ENCODE measurements at regions not wholly inside any gene's neighbourhood (a gene's known extent, or its start where the extent isn't known, plus 50 kb on each side); places are given as distances from the start of the nearest gene placed in this dataset.

GRCh38 chr11:56932572-56933220 lies 56.0 kb upstream of the OR5AK2 start:
- Histone ChIP-seq H3K27me3 (ENCODE audit: control insufficient read depth in 3 of 3, insufficient read depth in 3 of 3, low read length in 3 of 3) (no peaks in the 10 kb centered on the region), H3K9ac (ENCODE audit: low read depth in 1 of 3, low read length in 3 of 3) (no peak overlapping the region), H3K4me1 (ENCODE audit: control insufficient read depth in 3 of 3, insufficient read depth in 3 of 3, low read length in 3 of 3) (no peaks in the 10 kb centered on the region), H3K27ac (ENCODE audit: low read depth, low read length) (no peak overlapping the region), H3K4me3 (ENCODE audit: low read length in 3 of 3) (no peak overlapping the region), H3K36me3 (ENCODE audit: control insufficient read depth in 3 of 3, insufficient read depth in 3 of 3, low read length in 3 of 3) (no peaks in the 10 kb centered on the region), H3K9me3 (ENCODE audit: control insufficient read depth in 3 of 3, low read length in 3 of 3) (no peaks in the 10 kb centered on the region)

DNA sequence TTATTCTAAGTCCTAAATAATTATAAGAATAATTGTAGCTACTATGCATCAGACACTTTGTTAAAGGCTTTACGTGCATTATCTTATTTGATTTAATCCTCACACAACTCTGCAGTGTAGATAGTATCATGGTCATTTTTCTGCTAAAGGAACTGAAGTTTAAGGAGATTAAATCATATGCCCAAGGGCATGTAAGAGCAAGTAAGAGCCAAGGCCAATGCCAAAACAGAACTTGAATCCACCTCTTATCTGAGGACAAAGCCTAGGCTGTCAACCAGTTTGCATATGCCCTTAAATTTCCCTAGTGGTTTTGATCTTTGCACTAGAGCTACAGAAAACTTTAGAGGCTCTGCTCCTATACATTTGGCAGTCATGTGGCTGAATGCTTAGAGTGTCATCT lies 65.6 kb upstream of the OR5AK2 start:
- no peak overlapping the region for H3K27ac ChIP-seq (ENCODE audit: low read depth, low read length)
- no peaks in the 10 kb centered on the region for H3K4me1 ChIP-seq (ENCODE audit: control insufficient read depth in 3 of 3, insufficient read depth in 3 of 3, low read length in 3 of 3)
- no peak overlapping the region for H3K9ac ChIP-seq (ENCODE audit: low read depth in 1 of 3, low read length in 3 of 3)
- no peak overlapping the region for H3K4me3 ChIP-seq (ENCODE audit: low read length in 3 of 3)
- no peaks in the 10 kb centered on the region for H3K27me3 ChIP-seq (ENCODE audit: control insufficient read depth in 3 of 3, insufficient read depth in 3 of 3, low read length in 3 of 3)
- H3K9me3 ChIP-seq (ENCODE audit: control insufficient read depth in 3 of 3, low read length in 3 of 3): no peaks in the 10 kb centered on the region
- H3K36me3 ChIP-seq (ENCODE audit: control insufficient read depth in 3 of 3, insufficient read depth in 3 of 3, low read length in 3 of 3): no peaks in the 10 kb centered on the region

DNA sequence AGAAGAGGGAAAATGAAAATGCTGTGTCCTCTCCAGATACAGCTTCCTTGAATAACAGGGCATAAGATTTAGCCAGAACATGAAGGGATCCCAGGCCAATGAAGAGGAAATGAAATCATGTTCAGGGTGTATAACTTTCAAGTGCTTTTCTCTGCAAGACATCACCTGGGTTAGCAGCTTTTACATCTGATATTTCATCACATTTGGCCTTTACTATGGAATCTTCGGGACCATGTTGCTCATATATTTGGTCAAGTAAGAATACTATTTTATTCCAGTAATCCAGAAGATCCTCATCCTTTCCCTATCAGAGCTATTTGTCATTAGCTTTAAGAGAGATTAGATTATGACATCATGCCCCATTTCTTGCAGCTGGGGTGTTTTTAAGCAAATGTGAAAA lies 66.3 kb upstream of the OR5AK2 start:
- Histone ChIP-seq H3K4me1 (ENCODE audit: control insufficient read depth in 3 of 3, insufficient read depth in 3 of 3, low read length in 3 of 3) (no peaks in the 10 kb centered on the region), H3K9ac (ENCODE audit: low read depth in 1 of 3, low read length in 3 of 3) (no peak overlapping the region), H3K4me3 (ENCODE audit: low read length in 3 of 3) (no peak overlapping the region), H3K36me3 (ENCODE audit: control insufficient read depth in 3 of 3, insufficient read depth in 3 of 3, low read length in 3 of 3) (no peaks in the 10 kb centered on the region), H3K9me3 (ENCODE audit: control insufficient read depth in 3 of 3, low read length in 3 of 3) (no peaks in the 10 kb centered on the region), H3K27ac (ENCODE audit: low read depth, low read length) (no peak overlapping the region), H3K27me3 (ENCODE audit: control insufficient read depth in 3 of 3, insufficient read depth in 3 of 3, low read length in 3 of 3) (no peaks in the 10 kb centered on the region)

- no peaks in the 10 kb centered on the region for H3K36me3 ChIP-seq (ENCODE audit: control insufficient read depth in 3 of 3, insufficient read depth in 3 of 3, low read length in 3 of 3)
- H3K4me1 ChIP-seq (ENCODE audit: control insufficient read depth in 3 of 3, insufficient read depth in 3 of 3, low read length in 3 of 3): no peaks in the 10 kb centered on the region
- no peak overlapping the region for H3K4me3 ChIP-seq (ENCODE audit: low read length in 3 of 3)
- H3K9me3 ChIP-seq (ENCODE audit: control insufficient read depth in 3 of 3, low read length in 3 of 3): no peaks in the 10 kb centered on the region
- H3K27me3 ChIP-seq (ENCODE audit: control insufficient read depth in 3 of 3, insufficient read depth in 3 of 3, low read length in 3 of 3): no peaks in the 10 kb centered on the region
- H3K9ac ChIP-seq (ENCODE audit: low read depth in 1 of 3, low read length in 3 of 3): no peak overlapping the region
- no peak overlapping the region for H3K27ac ChIP-seq (ENCODE audit: low read depth, low read length)
These were observed 70.9 kb upstream of the OR5AK2 start for GRCh38 chr11:56917708-56918400.

- H3K36me3 ChIP-seq (ENCODE audit: control insufficient read depth in 3 of 3, insufficient read depth in 3 of 3, low read length in 3 of 3): no peaks in the 10 kb centered on the region
These were observed 72.1 kb upstream of the OR5AK2 start for GRCh38 chr11:56916587-56916986.

GRCh38 chr11:56916162-56916561 lies 72.6 kb upstream of the OR5AK2 start:
- H3K36me3 ChIP-seq (ENCODE audit: control insufficient read depth in 3 of 3, insufficient read depth in 3 of 3, low read length in 3 of 3): no peaks in the 10 kb centered on the region
- H3K27ac ChIP-seq (ENCODE audit: low read depth, low read length): no peak overlapping the region
- H3K9ac ChIP-seq (ENCODE audit: low read depth in 1 of 3, low read length in 3 of 3): no peak overlapping the region
- H3K27me3 ChIP-seq (ENCODE audit: control insufficient read depth in 3 of 3, insufficient read depth in 3 of 3, low read length in 3 of 3): no peaks in the 10 kb centered on the region
- no peak overlapping the region for H3K4me3 ChIP-seq (ENCODE audit: low read length in 3 of 3)
- no peaks in the 10 kb centered on the region for H3K9me3 ChIP-seq (ENCODE audit: control insufficient read depth in 3 of 3, low read length in 3 of 3)
- H3K4me1 ChIP-seq (ENCODE audit: control insufficient read depth in 3 of 3, insufficient read depth in 3 of 3, low read length in 3 of 3): no peaks in the 10 kb centered on the region

More at GRCh38 chr11:56916587-56916986, 72.1 kb upstream of the OR5AK2 start:
- H3K9me3 ChIP-seq (ENCODE audit: control insufficient read depth in 3 of 3, low read length in 3 of 3): no peaks in the 10 kb centered on the region
- H3K27me3 ChIP-seq (ENCODE audit: control insufficient read depth in 3 of 3, insufficient read depth in 3 of 3, low read length in 3 of 3): no peaks in the 10 kb centered on the region
- no peak overlapping the region for H3K9ac ChIP-seq (ENCODE audit: low read depth in 1 of 3, low read length in 3 of 3)
- no peak overlapping the region for H3K27ac ChIP-seq (ENCODE audit: low read depth, low read length)
- H3K4me3 ChIP-seq (ENCODE audit: low read length in 3 of 3): no peak overlapping the region
- H3K4me1 ChIP-seq (ENCODE audit: control insufficient read depth in 3 of 3, insufficient read depth in 3 of 3, low read length in 3 of 3): no peaks in the 10 kb centered on the region

- no peaks in the 10 kb centered on the region for H3K9me3 ChIP-seq (ENCODE audit: control insufficient read depth in 3 of 3, low read length in 3 of 3)
- no peaks in the 10 kb centered on the region for H3K4me1 ChIP-seq (ENCODE audit: control insufficient read depth in 3 of 3, insufficient read depth in 3 of 3, low read length in 3 of 3)
- no peak overlapping the region for H3K27ac ChIP-seq (ENCODE audit: low read depth, low read length)
- no peak overlapping the region for H3K9ac ChIP-seq (ENCODE audit: low read depth in 1 of 3, low read length in 3 of 3)
- no peak overlapping the region for H3K4me3 ChIP-seq (ENCODE audit: low read length in 3 of 3)
- no peaks in the 10 kb centered on the region for H3K36me3 ChIP-seq (ENCODE audit: control insufficient read depth in 3 of 3, insufficient read depth in 3 of 3, low read length in 3 of 3)
- no peaks in the 10 kb centered on the region for H3K27me3 ChIP-seq (ENCODE audit: control insufficient read depth in 3 of 3, insufficient read depth in 3 of 3, low read length in 3 of 3)
These were observed 77.4 kb upstream of the OR5AK2 start for GRCh38 chr11:56911312-56911711.

DNA sequence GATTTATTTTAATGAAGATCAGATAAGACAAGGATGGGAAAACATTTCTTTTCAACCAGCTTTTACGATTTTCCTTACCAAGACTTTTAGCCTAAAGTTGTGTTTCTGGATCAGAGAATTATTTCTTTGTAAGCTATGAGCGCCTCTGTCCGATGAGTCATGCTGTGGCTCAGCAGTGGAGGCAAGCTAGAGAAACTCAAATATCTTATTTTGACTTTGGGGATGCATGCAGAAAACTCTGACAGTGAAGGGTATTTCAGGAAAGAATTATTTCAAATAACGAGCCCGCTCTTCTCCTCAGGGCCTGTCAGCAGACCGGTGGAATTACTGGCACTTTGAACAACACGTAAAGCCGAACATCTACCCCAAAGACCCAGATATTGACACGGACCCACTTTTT lies 77.9 kb upstream of the OR5AK2 start:
- H3K27ac ChIP-seq (ENCODE audit: low read depth, low read length): no peak overlapping the region
- no peaks in the 10 kb centered on the region for H3K4me1 ChIP-seq (ENCODE audit: control insufficient read depth in 3 of 3, insufficient read depth in 3 of 3, low read length in 3 of 3)
- no peaks in the 10 kb centered on the region for H3K27me3 ChIP-seq (ENCODE audit: control insufficient read depth in 3 of 3, insufficient read depth in 3 of 3, low read length in 3 of 3)
- H3K36me3 ChIP-seq (ENCODE audit: control insufficient read depth in 3 of 3, insufficient read depth in 3 of 3, low read length in 3 of 3): no peaks in the 10 kb centered on the region
- H3K9ac ChIP-seq (ENCODE audit: low read depth in 1 of 3, low read length in 3 of 3): no peak overlapping the region
- H3K9me3 ChIP-seq (ENCODE audit: control insufficient read depth in 3 of 3, low read length in 3 of 3): no peaks in the 10 kb centered on the region
- H3K4me3 ChIP-seq (ENCODE audit: low read length in 3 of 3): no peak overlapping the region

GRCh38 chr11:56910046-56910773 lies 78.5 kb upstream of the OR5AK2 start:
- H3K27ac ChIP-seq (ENCODE audit: low read depth, low read length): no peak overlapping the region
- H3K4me3 ChIP-seq (ENCODE audit: low read length in 3 of 3): no peak overlapping the region
- H3K9ac ChIP-seq (ENCODE audit: low read depth in 1 of 3, low read length in 3 of 3): no peak overlapping the region
- no peaks in the 10 kb centered on the region for H3K27me3 ChIP-seq (ENCODE audit: control insufficient read depth in 3 of 3, insufficient read depth in 3 of 3, low read length in 3 of 3)
- no peaks in the 10 kb centered on the region for H3K36me3 ChIP-seq (ENCODE audit: control insufficient read depth in 3 of 3, insufficient read depth in 3 of 3, low read length in 3 of 3)
- no peaks in the 10 kb centered on the region for H3K4me1 ChIP-seq (ENCODE audit: control insufficient read depth in 3 of 3, insufficient read depth in 3 of 3, low read length in 3 of 3)
- H3K9me3 ChIP-seq (ENCODE audit: control insufficient read depth in 3 of 3, low read length in 3 of 3): no peaks in the 10 kb centered on the region

DNA sequence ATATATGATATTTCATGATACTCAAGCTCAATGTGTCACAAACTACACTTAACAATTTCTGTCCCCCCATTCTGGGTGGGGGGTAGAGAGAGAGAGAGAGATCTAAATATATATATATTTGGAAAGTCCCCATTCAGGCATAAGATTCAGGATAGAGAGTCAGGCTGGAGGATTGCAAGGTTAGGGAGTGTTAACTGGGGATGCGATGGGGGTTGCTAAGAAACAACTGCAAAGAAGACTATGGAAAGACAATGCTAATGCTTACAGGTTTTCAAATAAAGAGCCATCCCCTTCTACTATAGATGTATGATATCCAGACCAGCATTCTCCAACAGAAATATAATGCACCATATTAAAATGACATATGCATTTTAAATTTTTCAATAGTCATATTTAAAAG lies 79.2 kb upstream of the OR5AK2 start:
- no peaks in the 10 kb centered on the region for H3K27me3 ChIP-seq (ENCODE audit: control insufficient read depth in 3 of 3, insufficient read depth in 3 of 3, low read length in 3 of 3)
- peaks cover 0 to 2% (median 0%) of the 10 kb centered on the region in 3 donors for H3K9me3 ChIP-seq (ENCODE audit: control insufficient read depth in 3 of 3, low read length in 3 of 3)
- no peak overlapping the region for H3K9ac ChIP-seq (ENCODE audit: low read depth in 1 of 3, low read length in 3 of 3)
- H3K36me3 ChIP-seq (ENCODE audit: control insufficient read depth in 3 of 3, insufficient read depth in 3 of 3, low read length in 3 of 3): no peaks in the 10 kb centered on the region
- H3K4me3 ChIP-seq (ENCODE audit: low read length in 3 of 3): no peak overlapping the region
- H3K4me1 ChIP-seq (ENCODE audit: control insufficient read depth in 3 of 3, insufficient read depth in 3 of 3, low read length in 3 of 3): no peaks in the 10 kb centered on the region
- H3K27ac ChIP-seq (ENCODE audit: low read depth, low read length): no peak overlapping the region
